Renal cortex interstitium (tissue), 11 donors: ENCODE measurements at regions not wholly inside any gene's neighbourhood (a gene's known extent, or its start where the extent isn't known, plus 50 kb on each side); places are given as distances from the start of the nearest gene placed in this dataset.
"Not testable (repeated sequence)": the region's sequence is repeated elsewhere in the genome, so short reads cannot be mapped to it uniquely, and the experiment has no call there.

Experiments
- DNase-seq, 11 donors: peaks; one replicate each; pipeline ENCODE4 v3.0.0-alpha.2; 2013; ENCODE audit warnings: low read depth in 9 of 11, low spot score in 4 of 11; ENCODE audit errors: extremely low read depth in 1 of 11

GRCh38 chr5:84885485-84886258, 501.0 kb upstream of the EDIL3 start:
- no peak for DNase-seq

DNA sequence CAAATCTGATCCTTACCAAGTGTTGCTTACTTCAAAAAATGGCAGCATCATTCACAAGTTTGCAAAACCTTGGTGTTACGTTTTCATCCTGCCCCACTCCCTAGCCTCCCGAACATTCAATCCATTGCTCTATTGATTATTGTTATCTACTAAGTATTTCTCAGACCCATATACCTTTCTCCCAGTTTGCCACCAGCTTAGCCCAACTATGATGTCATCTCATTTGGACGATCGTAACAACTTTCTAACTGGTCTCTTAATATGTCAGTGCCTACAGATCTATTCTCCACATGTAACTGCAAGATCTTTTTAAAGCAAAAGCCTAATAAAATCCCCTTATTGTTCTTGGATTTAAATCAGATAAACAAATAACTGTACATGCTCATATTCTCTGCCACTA, 497.1 kb upstream of the EDIL3 start:
- DNase-seq, result no peak

- DNase-seq, result no peak
Observed at GRCh38 chr5:84874196-84874595, 489.5 kb upstream of the EDIL3 start.

DNA sequence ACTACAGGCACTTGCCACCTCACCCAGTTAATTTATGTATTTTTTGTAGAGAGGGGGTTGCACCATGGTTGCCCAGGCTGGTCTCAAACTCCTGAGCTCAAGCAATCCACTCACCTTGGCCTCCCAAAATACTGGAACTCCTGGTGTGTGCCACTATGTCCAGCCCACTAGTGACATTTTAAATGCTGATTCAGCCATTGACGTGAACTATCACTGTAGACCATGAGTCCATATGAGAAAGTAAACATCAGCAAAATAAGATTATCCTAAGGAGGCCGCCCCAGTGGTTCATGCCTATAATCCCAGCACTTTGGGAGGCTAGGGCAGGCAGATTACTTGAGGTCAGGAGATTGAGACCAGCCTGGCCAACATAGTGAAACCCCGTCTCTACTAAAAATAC, 488.1 kb upstream of the EDIL3 start:
- no peak for DNase-seq

- DNase-seq, result no peak
Observed at GRCh38 chr5:84870369-84870768, 485.7 kb upstream of the EDIL3 start.

GRCh38 chr5:84869675-84870074, 485.0 kb upstream of the EDIL3 start:
- no peak for DNase-seq

- not testable (repeated sequence) for DNase-seq
Observed at GRCh38 chr5:84863936-84864335, 479.3 kb upstream of the EDIL3 start.

- no peak for DNase-seq
Observed at GRCh38 chr5:84863020-84863419, 478.3 kb upstream of the EDIL3 start.

- no peak for DNase-seq
Observed at GRCh38 chr5:84862132-84862531, 477.5 kb upstream of the EDIL3 start.

DNA sequence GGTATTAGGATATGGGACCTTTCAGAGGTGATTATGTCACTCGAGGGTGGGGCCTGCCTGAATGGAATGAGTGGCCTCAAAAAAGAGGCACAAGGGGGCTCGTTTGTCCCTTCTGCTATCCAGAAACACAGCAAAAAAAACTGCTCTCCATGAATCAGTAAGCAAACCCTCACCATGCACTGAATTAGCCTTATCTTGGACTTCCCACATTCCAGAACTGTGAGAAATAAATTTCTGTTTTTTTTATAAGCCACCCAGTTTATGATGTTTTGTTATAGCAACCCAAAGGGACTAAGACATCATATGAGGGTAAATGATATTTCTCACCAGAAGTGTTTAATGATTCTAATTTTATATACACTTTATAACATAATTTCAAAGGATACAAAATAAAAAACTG, 476.6 kb upstream of the EDIL3 start:
- no peak for DNase-seq

DNA sequence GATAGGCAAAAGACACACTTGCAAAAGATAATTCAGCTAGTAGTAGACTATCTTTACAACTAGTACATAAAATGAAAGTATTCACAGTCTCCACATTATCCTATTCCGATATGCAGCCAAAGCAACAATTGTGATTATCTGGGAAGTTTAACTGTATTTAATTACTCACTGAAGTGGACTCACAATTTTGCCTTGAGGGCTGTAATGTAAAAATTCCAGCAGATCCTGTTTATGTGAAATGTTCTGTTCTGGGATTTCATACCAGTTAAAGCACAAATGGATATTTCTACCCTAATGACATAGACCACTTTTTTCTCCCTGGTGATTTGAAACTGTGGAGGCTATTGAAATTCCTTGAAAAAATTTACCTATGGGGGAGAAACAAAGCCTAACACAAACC, 474.4 kb upstream of the EDIL3 start:
- DNase-seq, result no peak

DNA sequence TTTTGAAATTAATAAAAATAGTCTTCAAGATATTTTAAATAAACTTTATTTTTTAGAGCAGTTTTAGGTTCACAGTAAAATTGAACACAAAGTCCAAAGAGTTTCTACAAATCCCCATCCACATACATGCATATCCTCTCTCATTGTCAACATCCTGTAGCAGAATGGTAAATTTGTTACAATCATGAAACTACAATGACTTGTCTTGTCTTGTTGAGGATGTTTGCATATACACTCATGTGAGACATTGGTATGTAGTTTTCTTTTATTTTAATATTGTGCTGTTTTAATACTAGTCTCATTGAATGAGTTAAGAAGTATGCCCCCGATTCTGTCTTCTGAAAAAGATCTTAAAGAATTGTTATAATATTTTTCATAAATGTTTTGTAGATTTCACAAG, 447.0 kb upstream of the EDIL3 start:
- no peak for DNase-seq

- DNase-seq, result no peak
Observed at GRCh38 chr5:84830265-84830664, 445.6 kb upstream of the EDIL3 start.

GRCh38 chr5:84825606-84826005, 440.9 kb upstream of the EDIL3 start:
- DNase-seq, result no peak

DNA sequence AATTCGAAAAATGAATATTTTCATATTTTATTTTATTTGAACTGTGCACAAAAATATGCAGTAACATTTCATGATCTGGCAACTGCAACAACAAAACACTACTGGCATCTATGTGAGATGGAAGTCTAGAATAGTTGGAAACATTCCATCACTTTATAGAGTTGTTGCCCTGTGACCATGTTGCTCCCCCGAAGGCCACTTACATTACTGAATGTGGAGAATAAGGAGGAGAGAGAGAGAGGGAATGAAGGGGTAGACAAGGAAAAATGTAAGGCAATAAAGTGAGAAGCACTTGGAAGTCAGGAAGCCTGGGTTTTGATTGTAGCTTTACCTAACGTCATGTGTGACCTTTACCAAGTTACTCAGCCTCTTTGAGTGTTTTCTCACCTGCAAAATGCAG, 437.2 kb upstream of the EDIL3 start:
- no peak for DNase-seq

DNA sequence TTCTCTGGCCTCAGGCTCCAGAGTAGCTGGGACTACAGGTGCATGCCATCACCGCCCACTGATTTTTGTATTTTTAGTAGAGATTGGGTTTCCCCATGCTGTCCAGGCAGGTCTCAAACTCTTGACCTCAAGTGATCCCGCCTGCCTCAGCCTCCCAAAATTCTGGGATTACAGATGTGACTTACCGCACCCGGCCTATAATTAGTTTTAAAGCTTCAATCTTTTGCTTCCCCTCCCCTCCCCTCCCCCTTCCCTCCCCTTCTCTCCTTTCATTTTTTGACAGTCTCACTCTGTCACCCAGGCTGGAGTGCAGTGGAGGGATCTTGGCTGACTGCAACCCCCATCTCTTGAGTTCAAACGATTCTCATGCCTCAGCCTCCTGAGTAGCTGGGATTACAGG, 433.3 kb upstream of the EDIL3 start:
- DNase-seq, result no peak

DNA sequence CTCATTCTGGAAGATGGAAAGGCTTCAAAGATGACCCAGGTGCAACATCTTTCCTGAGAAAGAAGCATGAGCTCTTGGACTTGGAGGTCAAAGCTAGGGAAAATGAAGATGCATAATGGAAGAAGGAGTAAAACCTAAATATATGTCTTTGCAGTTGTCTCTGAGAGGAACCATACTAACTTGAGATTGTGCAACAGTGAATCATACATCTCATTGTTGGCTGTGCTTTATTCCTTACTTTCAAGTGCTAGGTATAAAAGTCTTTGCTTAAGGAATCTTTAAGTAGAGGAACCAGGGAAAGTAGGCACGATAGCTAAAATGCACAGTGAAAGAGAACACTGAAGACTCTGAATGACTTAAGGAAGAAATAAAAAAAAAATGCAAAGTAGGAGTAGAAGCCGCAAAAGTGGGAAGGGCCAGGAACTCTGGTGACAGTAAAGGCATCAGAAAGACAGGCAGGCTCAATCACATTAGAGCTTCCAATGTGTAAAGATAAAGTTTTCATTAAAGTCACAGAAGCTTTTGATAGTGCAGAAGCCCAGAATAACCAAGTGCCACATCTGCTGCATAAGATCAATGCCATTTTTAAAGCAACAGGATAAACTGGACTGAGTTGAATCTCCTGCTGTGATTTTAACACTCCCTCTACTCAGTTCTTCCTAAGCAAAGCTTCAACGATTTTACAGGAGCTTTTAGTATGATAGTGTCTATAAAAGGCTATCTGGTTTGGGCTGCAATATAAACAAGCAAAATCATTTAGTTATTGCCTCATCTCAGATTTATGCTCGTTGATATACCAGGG, 432.3 kb upstream of the EDIL3 start:
- DNase-seq, result no peak

GRCh38 chr5:84816160-84816559, 431.5 kb upstream of the EDIL3 start:
- no peak for DNase-seq

DNA sequence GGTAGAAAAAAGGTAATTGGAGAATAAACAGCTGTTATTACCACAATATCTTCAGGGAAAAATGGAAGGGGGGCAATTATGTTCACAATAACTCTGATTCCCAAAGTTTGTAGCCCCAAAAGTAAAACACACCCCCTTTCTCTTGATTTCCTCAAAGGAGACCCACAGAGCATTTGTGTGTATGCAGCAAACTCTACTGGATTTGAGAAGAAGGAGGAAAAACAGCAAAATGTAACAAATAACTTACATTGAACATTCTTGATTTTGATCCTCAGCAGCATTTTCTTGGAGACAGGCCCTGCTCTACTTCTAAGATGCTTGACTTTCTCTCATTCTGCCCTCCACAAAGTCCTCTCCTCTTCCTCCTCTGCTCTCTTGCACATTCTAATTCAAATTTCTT, 420.8 kb upstream of the EDIL3 start:
- DNase-seq, result no peak

DNA sequence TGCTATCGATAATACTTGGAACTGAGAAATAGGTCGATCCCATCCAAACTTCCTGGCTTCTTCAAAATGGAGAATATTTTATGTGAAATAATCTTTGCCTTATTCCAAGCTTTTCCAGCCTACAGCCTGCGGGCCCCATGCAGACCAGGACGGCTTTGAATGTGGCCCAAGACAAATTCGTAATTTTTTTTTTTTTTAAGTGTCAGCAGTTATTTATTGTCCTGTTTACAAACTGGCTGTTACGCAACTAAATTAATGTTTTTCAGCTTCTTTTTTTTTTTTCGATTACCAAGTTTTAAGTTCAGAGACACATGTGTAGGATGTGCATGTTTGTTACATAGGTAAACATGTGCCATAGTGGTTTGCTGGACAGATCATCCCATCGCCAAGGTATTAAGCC, 411.7 kb upstream of the EDIL3 start:
- no peak for DNase-seq
